MM.1S (cell line): ENCODE measurements at regions not wholly inside any gene's neighbourhood (a gene's known extent, or its start where the extent isn't known, plus 50 kb on each side); places are given as distances from the start of the nearest gene placed in this dataset.
A peak's percentile ranks its signal among the peaks of the same experiment; 100 is the strongest.

Experiments
- DNase-seq: peaks from one replicate; pipeline ENCODE4 v3.0.0-alpha.2; 2015
- H2AFZ ChIP-seq: fragments of 300-600 bp; sonication (generic); 2 replicates; pipeline ENCODE4 v1.6.0; 2016; ENCODE audit warnings: antibody characterized with exemption, low read length
- H3F3A ChIP-seq: fragments of 300-600 bp; sonication (generic); 2 replicates; pipeline ENCODE4 v1.6.1; 2016; ENCODE audit warnings: mild to moderate bottlenecking, antibody characterized with exemption, low read length, moderate library complexity, mixed read lengths; ENCODE audit not compliant: insufficient read depth
- H3K27ac ChIP-seq: fragments of 300-600 bp; sonication (generic); 2 replicates; pipeline ENCODE4 v1.5.1; 2016; ENCODE audit warnings: mild to moderate bottlenecking, low read length
- H3K27me3 ChIP-seq: fragments of 300-600 bp; sonication (generic); replicated peaks from 2 replicates; pipeline ENCODE4 v1.6.0; 2016; ENCODE audit warnings: low read length; ENCODE audit not compliant: insufficient read depth
- H3K36me3 ChIP-seq: fragments of 300-600 bp; sonication (generic); replicated peaks from 2 replicates; pipeline ENCODE4 v1.6.1; 2016; ENCODE audit warnings: mild to moderate bottlenecking, low read length, mixed read lengths; ENCODE audit not compliant: insufficient read depth
- H3K4me1 ChIP-seq: fragments of 300-600 bp; sonication (generic); 2 replicates; pipeline ENCODE4 v1.6.1; 2016; ENCODE audit warnings: low read length, mixed read lengths
- H3K4me2 ChIP-seq: fragments of 300-600 bp; sonication (generic); 2 replicates; pipeline ENCODE4 v1.6.0; 2016; ENCODE audit warnings: low read depth, low read length
- H3K4me3 ChIP-seq: fragments of 300-600 bp; sonication (generic); 2 replicates; pipeline ENCODE4 v1.5.1; 2016; ENCODE audit warnings: low read length, mixed read lengths
- H3K79me2 ChIP-seq: fragments of 300-600 bp; sonication (generic); 2 replicates; pipeline ENCODE4 v1.6.1; 2016; ENCODE audit warnings: mixed run types, low read length, mixed read lengths
- H3K9ac ChIP-seq: fragments of 300-600 bp; sonication (generic); 2 replicates; pipeline ENCODE4 v1.6.1; 2016; ENCODE audit warnings: low read length, mixed read lengths
- H3K9me2 ChIP-seq: fragments of 300-600 bp; sonication (generic); replicated peaks from 2 replicates; pipeline ENCODE4 v1.6.1; 2016; ENCODE audit warnings: mild to moderate bottlenecking, low read length, mixed read lengths; ENCODE audit not compliant: insufficient read depth
- H3K9me3 ChIP-seq: fragments of 300-600 bp; sonication (generic); replicated peaks from 2 replicates; pipeline ENCODE4 v1.6.1; 2016; ENCODE audit warnings: mild to moderate bottlenecking, low read length, mixed read lengths; ENCODE audit not compliant: insufficient read depth
- H4K20me1 ChIP-seq: fragments of 300-600 bp; sonication (generic); 2 replicates; pipeline ENCODE4 v1.6.1; 2016; ENCODE audit warnings: mild to moderate bottlenecking, low read length, moderate library complexity, mixed read lengths; ENCODE audit not compliant: insufficient read depth
- CTCF ChIP-seq: fragments of 300-600 bp; sonication (generic); IDR thresholded peaks from 2 replicates; pipeline ENCODE4 v1.5.1; 2016; ENCODE audit warnings: antibody characterized with exemption, low read length, mixed read lengths
- EZH2 ChIP-seq: fragments of 300-600 bp; sonication (generic); optimal IDR thresholded peaks from 2 replicates; pipeline ENCODE3; 2017; ENCODE audit warnings: low read depth, mild to moderate bottlenecking, antibody characterized with exemption, low read length, mixed read lengths
- EZH2phosphoT487 ChIP-seq: fragments of 300-600 bp; sonication (generic); IDR thresholded peaks from 2 replicates; pipeline ENCODE4 v1.6.1; 2018; ENCODE audit warnings: antibody characterized with exemption, low read length

GRCh38 chr10:129104266-129105045 is 362.6 kb upstream of the MGMT start:
- H3K4me3 ChIP-seq, result no peak overlapping the region
- no peaks in the 10 kb centered on the region for H3K36me3 ChIP-seq
- H3K27ac ChIP-seq, result no peak overlapping the region
- H3K4me1 ChIP-seq, result peaks cover 26% of the 10 kb centered on the region
- DNase-seq, result peak; percentile 10
- H3K79me2 ChIP-seq, result no peaks in the 10 kb centered on the region
- H3F3A ChIP-seq, result no peaks in the 10 kb centered on the region
- no peak overlapping the region for H3K4me2 ChIP-seq
- H3K27me3 ChIP-seq, result no peaks in the 10 kb centered on the region
- H3K9me2 ChIP-seq, result no peaks in the 10 kb centered on the region
- no peak overlapping the region for H3K9ac ChIP-seq
- H3K9me3 ChIP-seq, result no peaks in the 10 kb centered on the region
- TF ChIP-seq EZH2, result no peak
- TF ChIP-seq CTCF, result no peak
- no peak for TF ChIP-seq EZH2phosphoT487
- no peak overlapping the region for H2AFZ ChIP-seq
- H4K20me1 ChIP-seq, result no peaks in the 10 kb centered on the region

DNA sequence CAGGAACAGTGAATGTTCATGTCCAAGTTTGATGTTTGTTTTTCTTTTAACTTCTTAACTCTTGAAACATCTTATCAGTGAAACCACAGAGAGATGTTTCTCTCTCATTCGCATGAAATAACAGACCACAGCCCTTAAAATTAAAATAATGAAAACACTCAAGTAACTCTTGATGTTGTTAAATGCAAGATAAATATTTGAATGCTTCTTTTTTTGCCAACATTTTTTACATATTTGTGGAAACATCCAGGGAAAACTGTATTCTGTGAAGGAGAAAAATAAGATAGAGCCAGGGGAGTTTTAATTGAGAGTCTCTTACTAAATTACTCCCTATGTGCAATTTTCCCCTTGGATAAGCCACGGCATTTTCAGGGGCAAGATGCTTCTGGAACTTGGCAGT is 361.8 kb upstream of the MGMT start:
- H3K4me1 ChIP-seq, result peaks cover 26% of the 10 kb centered on the region
- TF ChIP-seq EZH2, result no peak
- no peak for TF ChIP-seq CTCF
- TF ChIP-seq EZH2phosphoT487, result no peak
- no peaks in the 10 kb centered on the region for H3K79me2 ChIP-seq
- H3K27me3 ChIP-seq, result no peaks in the 10 kb centered on the region
- no peaks in the 10 kb centered on the region for H4K20me1 ChIP-seq
- no peak overlapping the region for H3K4me3 ChIP-seq
- H2AFZ ChIP-seq, result no peak overlapping the region
- H3F3A ChIP-seq, result no peaks in the 10 kb centered on the region
- no peaks in the 10 kb centered on the region for H3K9me2 ChIP-seq
- no peak overlapping the region for H3K9ac ChIP-seq
- no peak overlapping the region for H3K4me2 ChIP-seq
- H3K36me3 ChIP-seq, result no peaks in the 10 kb centered on the region
- H3K27ac ChIP-seq, result no peak overlapping the region
- DNase-seq, result no peak
- no peaks in the 10 kb centered on the region for H3K9me3 ChIP-seq

DNA sequence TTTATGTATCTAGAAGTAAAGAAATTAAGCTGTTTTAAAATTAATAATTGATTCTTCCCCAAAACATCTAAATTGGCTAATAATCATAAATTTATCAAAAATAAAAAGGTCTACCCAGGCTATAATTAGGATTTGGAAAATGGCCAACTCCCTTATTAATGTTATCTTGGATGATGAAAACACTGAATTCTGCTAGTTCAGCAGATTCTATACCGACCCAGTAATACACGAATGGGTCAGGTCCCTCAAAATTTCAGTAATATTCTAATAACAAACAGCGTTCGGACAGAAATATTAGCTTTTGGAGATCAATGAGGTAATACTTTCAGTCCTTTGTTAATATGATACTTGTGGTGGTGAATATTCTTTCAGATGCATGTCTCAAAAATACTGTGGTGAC is 360.7 kb upstream of the MGMT start:
- Histone ChIP-seq H3K27ac (no peak overlapping the region), H3K4me2 (peak overlapping the region; percentile 30; the same call in 1 of the 2 replicates), H3K9me3 (no peaks in the 10 kb centered on the region), H3K9me2 (no peaks in the 10 kb centered on the region), H3K4me1 (peaks cover 26% of the 10 kb centered on the region), H4K20me1 (no peaks in the 10 kb centered on the region), H3K36me3 (no peaks in the 10 kb centered on the region), H3K27me3 (no peaks in the 10 kb centered on the region), H3F3A (no peaks in the 10 kb centered on the region), H3K4me3 (no peak overlapping the region), H3K9ac (no peak overlapping the region), H3K79me2 (no peaks in the 10 kb centered on the region), H2AFZ (no peak overlapping the region)
- TF ChIP-seq EZH2phosphoT487, result no peak
- no peak for TF ChIP-seq EZH2
- TF ChIP-seq CTCF, result no peak
- no peak for DNase-seq
